Testis (tissue), 2 donors: ENCODE measurements at regions not wholly inside any gene's neighbourhood (a gene's known extent, or its start where the extent isn't known, plus 50 kb on each side); places are given as distances from the start of the nearest gene placed in this dataset.

ENCODE experiments used
- DNase-seq: peaks from one replicate; pipeline ENCODE4 v3.0.0-alpha.2; 2019
- H3K27ac ChIP-seq, 2 donors: fragments of 200-600 bp; sonication (generic); one replicate each; pipeline ENCODE4 v1.5.1; 2019
- H3K27me3 ChIP-seq: fragments of 200-600 bp; sonication (generic); one replicate; pipeline ENCODE4 v1.5.1; 2019
- H3K36me3 ChIP-seq: fragments of 200-600 bp; sonication (generic); one replicate; pipeline ENCODE4 v1.5.1; 2017; ENCODE audit warnings: low read depth; ENCODE audit errors: missing control alignments
- H3K4me1 ChIP-seq: fragments of 200-600 bp; sonication (generic); one replicate; pipeline ENCODE4 v1.5.1; 2019
- H3K4me3 ChIP-seq, 2 donors: fragments of 200-600 bp; sonication (generic); one replicate each; pipeline ENCODE4 v1.5.1; 2017 to 2019
- H3K9me3 ChIP-seq: fragments of 200-600 bp; sonication (generic); one replicate; pipeline ENCODE4 v1.5.1; 2017
- CTCF ChIP-seq, 3 experiments: fragments of 450-650 bp in 2 of 3; fragments of 200-600 bp in 1 of 3; sonication (generic) in 1 of 3; IDR thresholded peaks; one replicate each; pipeline ENCODE4 v1.5.1; 2016 to 2019; ENCODE audit warnings: antibody characterized with exemption in 3 of 3, mild to moderate bottlenecking in 2 of 3, moderate library complexity in 1 of 3
- POLR2A ChIP-seq: fragments of 450-650 bp; IDR thresholded peaks from one replicate; pipeline ENCODE4 v1.6.1; 2017; ENCODE audit warnings: antibody characterized with exemption, mild to moderate bottlenecking, moderate library complexity
- WGBS, 2 donors: methylation state at CpG; one replicate each; pipeline ENCODE4 v1.1.5; 2018; 5-methylcytosine and 5-hydroxymethylcytosine counted together
- intact Hi-C: fragments of 100-400 bp; cut with DNase I; formaldehyde crosslinking; loops from one replicate; pipeline ENCODE4 v1.15.1; 2023; ENCODE audit warnings: low total_unique reads

GRCh38 chr6:14031516-14031915, 86.1 kb upstream of the CD83 start:
- H3K4me3 ChIP-seq: no peak overlapping the region
- intact Hi-C loops: no loop called here
- WGBS, 2 donors: 79 to 87% methylated on average over 4 of the region's 4 CpGs

GRCh38 chr6:14035071-14035847, 82.3 kb upstream of the CD83 start:
- no peak overlapping the region for H3K27ac ChIP-seq

More at GRCh38 chr6:14031516-14031915, 86.1 kb upstream of the CD83 start:
- DNase-seq: no peak
- H3K27me3 ChIP-seq: no peaks in the 10 kb centered on the region
- no peaks in the 10 kb centered on the region for H3K4me1 ChIP-seq
- H3K27ac ChIP-seq: no peak overlapping the region
- H3K9me3 ChIP-seq: no peaks in the 10 kb centered on the region
- no peak for TF ChIP-seq POLR2A
- TF ChIP-seq CTCF (IDR thresholded peaks at IDR 0.05): no peak
- H3K36me3 ChIP-seq: no peaks in the 10 kb centered on the region

GRCh38 chr6:14035874-14036273, 81.7 kb upstream of the CD83 start:
- Histone ChIP-seq H3K27me3 (no peaks in the 10 kb centered on the region), H3K4me1 (no peaks in the 10 kb centered on the region), H3K4me3 (no peak overlapping the region), H3K36me3 (no peaks in the 10 kb centered on the region), H3K9me3 (no peaks in the 10 kb centered on the region), H3K27ac (no peak overlapping the region)
- intact Hi-C loops: no loop called here
- no peak for DNase-seq
- no peak for TF ChIP-seq POLR2A
- no peak for TF ChIP-seq CTCF (IDR thresholded peaks at IDR 0.05)
- WGBS, 2 donors: 90 to 92% methylated on average over 3 of the region's 3 CpGs

More at GRCh38 chr6:14035071-14035847, 82.3 kb upstream of the CD83 start:
- Histone ChIP-seq H3K9me3 (no peaks in the 10 kb centered on the region), H3K27me3 (no peaks in the 10 kb centered on the region), H3K36me3 (no peaks in the 10 kb centered on the region), H3K4me3 (no peak overlapping the region), H3K4me1 (no peaks in the 10 kb centered on the region)
- intact Hi-C loops: no loop called here
- no peak for DNase-seq
- WGBS, 2 donors: 89 to 90% methylated on average over 14 of the region's 14 CpGs
- no peak for TF ChIP-seq POLR2A
- no peak for TF ChIP-seq CTCF (IDR thresholded peaks at IDR 0.05)

GRCh38 chr6:14036911-14037310, 80.7 kb upstream of the CD83 start:
- DNase-seq: no peak
- Histone ChIP-seq H3K36me3 (no peaks in the 10 kb centered on the region), H3K27me3 (no peaks in the 10 kb centered on the region), H3K4me1 (no peaks in the 10 kb centered on the region), H3K9me3 (no peaks in the 10 kb centered on the region), H3K4me3 (no peak overlapping the region), H3K27ac (no peak overlapping the region)
- no peak for TF ChIP-seq POLR2A
- TF ChIP-seq CTCF (IDR thresholded peaks at IDR 0.05): no peak
- intact Hi-C loops: no loop called here
- 80 to 84% methylated on average over 4 of the region's 4 CpGs for WGBS, 2 donors
